A549 (cell line): ENCODE measurements at regions not wholly inside any gene's neighbourhood (a gene's known extent, or its start where the extent isn't known, plus 50 kb on each side); places are given as distances from the start of the nearest gene placed in this dataset.
A peak's percentile ranks its signal among the peaks of the same experiment; 100 is the strongest.
"Not testable (repeated sequence)": the region's sequence is repeated elsewhere in the genome, so short reads cannot be mapped to it uniquely, and the experiment has no call there.

Experiments used
- ATAC-seq, 2 experiments: fragments of 200-7000 bp in 1 of 2; fragments of >200 bp in 1 of 2; cut with Nextera tagmentation in 1 of 2; cut with Tn5 transposase in 1 of 2; 3 replicates each; pipeline versions ENCODE4 v1.8.0 to v1.9.1; 2018 to 2020; ENCODE audit warnings: mild to moderate bottlenecking in 1 of 2, moderate library complexity in 1 of 2
- CTCF ChIA-PET: fragments of 300-600 bp; sonication (Branson Sonifier 250); formaldehyde crosslinking; extraction: SDS; loops from one replicate; lab custom pipeline; 2021; ENCODE audit warnings: antibody characterized with exemption, inconsistent platforms; lab: Yijun Ruan, JAX
- POLR2A ChIA-PET: fragments of 350-600 bp; formaldehyde crosslinking; extraction: SDS; loops from one replicate; lab custom pipeline; 2021; ENCODE audit warnings: antibody characterized with exemption, inconsistent platforms; lab: Yijun Ruan, JAX
- DNase-seq, 2 experiments: peaks; one replicate each; pipeline versions ENCODE4 v3.0.0 to v3.0.0-alpha.2; 2011 to 2016; ENCODE audit warnings: low read depth in 1 of 2, low spot score in 1 of 2
- FAIRE-seq: peaks from 2 replicates; lab custom pipeline; 2011; peaks lifted over from hg19 to GRCh38; lab: Jason Lieb, UNC
- H3K27ac ChIP-seq, 2 experiments: fragments of >200 bp; sonication (Bioruptor Twin); formaldehyde crosslinking; 3 replicates each; pipeline ENCODE4 v1.5.1; 2016 to 2017
- H3K4me1 ChIP-seq: fragments of >200 bp; sonication (Bioruptor Twin); formaldehyde crosslinking; 3 replicates; pipeline ENCODE4 v1.6.1; 2016
- H3K4me2 ChIP-seq: fragments of >200 bp; sonication (Bioruptor Twin); formaldehyde crosslinking; 3 replicates; pipeline ENCODE4 v1.6.1; 2016
- H3K4me3 ChIP-seq: fragments of >200 bp; sonication (Bioruptor Twin); formaldehyde crosslinking; 3 replicates; pipeline ENCODE4 v1.5.1; 2016
- H3K9me3 ChIP-seq: fragments of >200 bp; sonication (Bioruptor Twin); formaldehyde crosslinking; 3 replicates; pipeline ENCODE4 v1.6.1; 2016
- EP300 ChIP-seq, 2 experiments: fragments of >200 bp; sonication (Bioruptor Twin); formaldehyde crosslinking; IDR thresholded peaks; 2 replicates in 1 of 2; 3 replicates in 1 of 2; pipeline ENCODE4 v1.6.1; 2016 to 2017
- ESRRA ChIP-seq: fragments of 150-350 bp; IDR thresholded peaks from 2 replicates; pipeline ENCODE4 v1.6.1; 2014; ENCODE audit warnings: mild to moderate bottlenecking, low read length, borderline replicate concordance
- FOSL2 ChIP-seq, 2 experiments: fragments of 450-650 bp in 1 of 2; fragments of >200 bp in 1 of 2; sonication (Bioruptor Twin) in 1 of 2; formaldehyde crosslinking; IDR thresholded peaks; 2 replicates each; pipeline versions ENCODE4 v1.5.0 to v1.6.1; 2016 to 2020; ENCODE audit warnings: mild to moderate bottlenecking in 1 of 2, moderate library complexity in 1 of 2
- GATA3 ChIP-seq: IDR thresholded peaks from 2 replicates; pipeline ENCODE4 v1.6.1; 2012; ENCODE audit warnings: borderline replicate concordance
- HOXA7 ChIP-seq: fragments of 250-450 bp; sonication (Bioruptor Pico); IDR thresholded peaks from 2 replicates; pipeline ENCODE4 v1.5.0; 2020; ENCODE audit warnings: mild to moderate bottlenecking, moderate library complexity
- HOXB5 ChIP-seq: fragments of 250-450 bp; sonication (Bioruptor Pico); IDR thresholded peaks from 2 replicates; pipeline ENCODE4 v1.5.0; 2020; ENCODE audit warnings: mild to moderate bottlenecking, moderate library complexity
- JUNB ChIP-seq: fragments of >200 bp; sonication (Bioruptor Twin); formaldehyde crosslinking; IDR thresholded peaks from 2 replicates; pipeline ENCODE4 v1.6.1; 2016
- KDM5A ChIP-seq: fragments of 200-600 bp; sonication (generic); IDR thresholded peaks from 2 replicates; pipeline ENCODE4 v1.6.1; 2016; ENCODE audit warnings: antibody characterized with exemption, mild to moderate bottlenecking
- RAD21 ChIP-seq, 2 experiments: fragments of >200 bp in 1 of 2; sonication (Bioruptor Twin) in 1 of 2; formaldehyde crosslinking in 1 of 2; IDR thresholded peaks in 1 of 2; conservative IDR thresholded peaks in 1 of 2; 2 replicates in 1 of 2; 3 replicates in 1 of 2; pipeline ENCODE4 v1.6.1; 2012 to 2018; ENCODE audit warnings: inconsistent platforms in 1 of 2
- SMC3 ChIP-seq: fragments of >200 bp; sonication (Bioruptor Twin); formaldehyde crosslinking; IDR thresholded peaks from 3 replicates; pipeline ENCODE4 v1.6.1; 2018; ENCODE audit warnings: inconsistent platforms
- WGBS: methylation state at CpG from one replicate; pipeline ENCODE4 v1.1.6; 2017; ENCODE audit errors: missing lambda C conversion rate; 5-methylcytosine and 5-hydroxymethylcytosine counted together
- TF ChIP-seq, protein P1 (sequence below): fragments of 250-450 bp; sonication (Bioruptor Pico); IDR thresholded peaks from 2 replicates; pipeline ENCODE4 v1.5.0; 2021; ENCODE audit warnings: mild to moderate bottlenecking, moderate library complexity, borderline replicate concordance
- TF ChIP-seq, protein P2 (sequence below): fragments of >200 bp; sonication (Bioruptor Twin); formaldehyde crosslinking; IDR thresholded peaks from 3 replicates; pipeline ENCODE4 v1.5.1; 2016
- TF ChIP-seq, protein P3 (sequence below): fragments of 200-600 bp; sonication (generic); IDR thresholded peaks from 2 replicates; pipeline ENCODE4 v1.6.1; 2016; ENCODE audit warnings: antibody characterized with exemption, mild to moderate bottlenecking, moderate library complexity

DNA sequence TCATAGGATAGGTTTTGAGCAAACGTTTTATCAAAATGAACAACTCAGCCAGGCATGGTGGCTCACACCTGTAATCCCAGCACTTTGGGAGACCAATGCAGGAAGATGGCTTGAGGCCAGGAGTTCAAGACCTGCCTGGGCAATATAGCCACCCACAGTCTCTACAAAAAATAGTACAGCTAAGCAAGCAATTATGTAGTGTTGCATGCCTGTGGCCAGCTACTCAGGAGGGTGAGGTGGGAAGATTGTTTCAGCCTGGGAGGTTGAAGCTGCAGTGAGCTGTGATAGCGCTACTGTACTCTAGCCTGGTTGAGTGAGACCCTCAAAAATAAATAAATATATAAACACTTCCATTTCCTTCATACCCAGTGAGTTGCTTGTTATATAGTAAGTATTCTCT lies 67.1 kb downstream of the LSMEM1 start (continued):
- TF ChIP-seq, protein P1, sequence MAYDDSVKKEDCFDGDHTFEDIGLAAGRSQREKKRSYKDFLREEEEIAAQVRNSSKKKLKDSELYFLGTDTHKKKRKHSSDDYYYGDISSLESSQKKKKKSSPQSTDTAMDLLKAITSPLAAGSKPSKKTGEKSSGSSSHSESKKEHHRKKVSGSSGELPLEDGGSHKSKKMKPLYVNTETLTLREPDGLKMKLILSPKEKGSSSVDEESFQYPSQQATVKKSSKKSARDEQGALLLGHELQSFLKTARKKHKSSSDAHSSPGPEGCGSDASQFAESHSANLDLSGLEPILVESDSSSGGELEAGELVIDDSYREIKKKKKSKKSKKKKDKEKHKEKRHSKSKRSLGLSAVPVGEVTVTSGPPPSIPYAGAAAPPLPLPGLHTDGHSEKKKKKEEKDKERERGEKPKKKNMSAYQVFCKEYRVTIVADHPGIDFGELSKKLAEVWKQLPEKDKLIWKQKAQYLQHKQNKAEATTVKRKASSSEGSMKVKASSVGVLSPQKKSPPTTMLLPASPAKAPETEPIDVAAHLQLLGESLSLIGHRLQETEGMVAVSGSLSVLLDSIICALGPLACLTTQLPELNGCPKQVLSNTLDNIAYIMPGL (CRISPR knock-in tag) = no peak
- TF ChIP-seq JUNB = no peak
- TF ChIP-seq, all 56 proteins: peak for 0

DNA sequence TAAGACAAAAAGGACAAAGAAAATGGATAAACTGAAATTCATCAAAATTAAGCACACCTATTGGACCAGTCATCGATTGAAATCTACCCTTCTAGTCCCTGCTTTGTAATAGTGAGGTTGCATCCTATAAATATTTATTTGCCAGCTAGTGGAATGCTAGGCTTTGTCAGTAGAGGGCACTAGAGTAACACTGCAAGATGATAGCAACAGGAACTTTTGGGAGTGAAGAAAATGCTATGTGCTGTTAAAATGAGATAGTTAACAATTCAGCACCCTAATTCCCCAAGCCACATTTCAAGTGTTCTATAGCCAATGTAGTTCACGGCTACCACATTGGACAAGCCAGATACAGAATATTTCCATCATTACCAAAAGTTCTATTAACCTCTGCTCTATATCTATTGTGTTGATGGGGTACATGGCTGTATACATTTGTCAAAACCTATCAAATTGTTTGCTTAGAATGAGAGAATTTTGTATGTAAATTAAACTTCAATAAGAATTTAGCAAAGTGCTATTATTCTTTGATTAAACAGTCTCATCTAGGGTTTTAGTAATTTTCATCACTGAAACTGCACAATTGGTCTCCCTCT lies 69.8 kb downstream of the LSMEM1 start:
- no peak for TF ChIP-seq FOSL2 (IDR thresholded peaks at IDR 0.05)
- TF ChIP-seq FOSL2 (CRISPR knock-in tag; IDR thresholded peaks at IDR 0.05) = no peak
- TF ChIP-seq SMC3 = peak; percentile 78
- TF ChIP-seq, protein P2, sequence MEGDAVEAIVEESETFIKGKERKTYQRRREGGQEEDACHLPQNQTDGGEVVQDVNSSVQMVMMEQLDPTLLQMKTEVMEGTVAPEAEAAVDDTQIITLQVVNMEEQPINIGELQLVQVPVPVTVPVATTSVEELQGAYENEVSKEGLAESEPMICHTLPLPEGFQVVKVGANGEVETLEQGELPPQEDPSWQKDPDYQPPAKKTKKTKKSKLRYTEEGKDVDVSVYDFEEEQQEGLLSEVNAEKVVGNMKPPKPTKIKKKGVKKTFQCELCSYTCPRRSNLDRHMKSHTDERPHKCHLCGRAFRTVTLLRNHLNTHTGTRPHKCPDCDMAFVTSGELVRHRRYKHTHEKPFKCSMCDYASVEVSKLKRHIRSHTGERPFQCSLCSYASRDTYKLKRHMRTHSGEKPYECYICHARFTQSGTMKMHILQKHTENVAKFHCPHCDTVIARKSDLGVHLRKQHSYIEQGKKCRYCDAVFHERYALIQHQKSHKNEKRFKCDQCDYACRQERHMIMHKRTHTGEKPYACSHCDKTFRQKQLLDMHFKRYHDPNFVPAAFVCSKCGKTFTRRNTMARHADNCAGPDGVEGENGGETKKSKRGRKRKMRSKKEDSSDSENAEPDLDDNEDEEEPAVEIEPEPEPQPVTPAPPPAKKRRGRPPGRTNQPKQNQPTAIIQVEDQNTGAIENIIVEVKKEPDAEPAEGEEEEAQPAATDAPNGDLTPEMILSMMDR = peak; percentile 93
- TF ChIP-seq RAD21 (conservative IDR thresholded peaks at IDR 0.05 in 1 of 2, IDR thresholded peaks at IDR 0.05 in 1 of 2) = peak; percentile 86 to 95
- peak; percentile 34 to 73 for DNase-seq
- ATAC-seq = peak; percentile 85 to 91; a peak in 5 of 6 replicates
- ChIA-PET POLR2A (no interaction called here), CTCF (interaction anchor here (0.6 to 2.8 kb wide), 26 partner anchors 8 to 1160 kb away, joined by 3 to 24 read pairs (median 3); no protein-coding TSS in a partner anchor)
- FAIRE-seq = peak; percentile 56
- WGBS = 2% methylated on average over 2 of the region's 2 CpGs
- no peak overlapping the region for H3K4me2 ChIP-seq
- no peaks in the 10 kb centered on the region for H3K9me3 ChIP-seq
- H3K27ac ChIP-seq = no peak overlapping the region
- H3K4me3 ChIP-seq = no peak overlapping the region
- H3K4me1 ChIP-seq = no peaks in the 10 kb centered on the region

DNA sequence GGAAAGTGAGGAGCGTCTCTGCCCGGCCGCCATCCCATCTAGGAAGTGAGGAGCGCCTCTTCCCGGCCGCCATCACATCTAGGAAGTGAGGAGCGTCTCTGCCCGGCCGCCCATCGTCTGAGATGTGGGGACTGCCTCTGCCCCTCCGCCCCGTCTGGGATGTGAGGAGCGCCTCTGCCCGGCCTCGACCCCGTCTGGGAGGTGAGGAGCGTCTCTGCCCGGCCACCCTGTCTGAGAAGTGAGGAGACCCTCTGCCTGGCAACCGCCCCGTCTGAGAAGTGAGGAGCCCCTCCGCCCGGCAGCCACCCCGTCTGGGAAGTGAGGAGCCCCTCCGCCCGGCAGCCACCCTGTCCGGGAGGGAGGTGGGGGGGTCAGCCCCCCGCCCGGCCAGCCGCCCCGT lies 70.7 kb downstream of the LSMEM1 start:
- H3K4me1 ChIP-seq, POLR2A ChIA-PET, H3K4me3 ChIP-seq, H3K27ac ChIP-seq, ATAC-seq, H3K4me2 ChIP-seq, H3K9me3 ChIP-seq, DNase-seq, FAIRE-seq: not testable (repeated sequence)
- CTCF ChIA-PET = interaction anchor here (0.9 to 2.8 kb wide), 6 partner anchors 13 to 870 kb away, joined by 3 to 24 read pairs (median 3); no protein-coding TSS in a partner anchor
- WGBS = 61% methylated on average over 7 of the region's 30 CpGs

DNA sequence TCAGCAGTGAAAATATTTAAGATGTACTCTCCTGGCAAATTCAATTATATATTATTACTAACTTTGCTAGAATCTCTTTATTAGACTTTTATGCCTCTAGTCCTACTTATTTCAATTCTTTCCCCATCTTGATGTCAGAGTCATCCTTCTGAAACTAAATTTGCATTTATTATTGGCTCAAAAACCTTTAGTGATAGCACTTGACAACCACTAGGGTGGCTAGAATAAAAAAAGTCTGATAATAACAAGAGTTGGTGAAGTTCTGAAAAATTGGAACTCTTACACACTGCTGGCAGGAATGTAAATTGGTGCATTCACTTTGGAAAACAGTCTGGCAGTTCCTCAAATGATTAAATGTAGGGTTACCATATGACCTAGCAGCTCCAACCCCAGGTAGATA lies 73.8 kb downstream of the LSMEM1 start:
- ChIA-PET POLR2A (no interaction called here), CTCF (interaction anchor here (3.1 kb wide), 1 partner anchor 344 kb away, joined by 9 read pairs; no protein-coding TSS in a partner anchor)
- Histone ChIP-seq H3K4me3 (no peak overlapping the region), H3K9me3 (no peaks in the 10 kb centered on the region), H3K27ac (no peak overlapping the region), H3K4me1 (no peaks in the 10 kb centered on the region), H3K4me2 (no peak overlapping the region)
- TF ChIP-seq KDM5A (no peak), ESRRA (no peak), EP300 (IDR thresholded peaks at IDR 0.05) (no peak)
- ATAC-seq (no peak), DNase-seq (no peak), FAIRE-seq (no peak)

DNA sequence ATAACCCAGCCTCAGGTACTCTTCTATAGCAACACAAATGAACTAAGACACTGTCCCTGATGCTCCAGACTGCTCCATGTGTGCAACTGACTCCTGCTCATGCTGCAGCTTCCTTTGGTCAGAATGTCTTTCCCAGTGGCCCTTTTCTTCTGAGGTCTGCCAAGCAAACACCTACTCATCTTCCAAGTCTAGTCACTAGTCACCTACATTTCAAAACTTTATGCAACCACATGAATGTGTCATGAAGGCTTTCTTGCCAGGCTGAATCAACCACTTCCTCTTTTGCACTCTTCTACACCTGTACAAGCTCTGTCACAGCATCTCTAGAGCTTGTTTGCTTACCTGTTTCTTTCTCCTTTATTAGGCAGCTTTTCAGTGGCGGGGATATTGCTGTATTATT lies 75.8 kb downstream of the LSMEM1 start:
- FAIRE-seq (no peak), DNase-seq (no peak), ATAC-seq (0 out of 6 replicates have a peak, but pooled peaks of 1 of the 2 experiments have one; percentile 9)
- POLR2A ChIA-PET = no interaction called here
- H3K4me2 ChIP-seq = no peak overlapping the region
- no peak overlapping the region for H3K27ac ChIP-seq
- WGBS = 6% methylated on average over 1 of the region's 1 CpG
- H3K4me1 ChIP-seq = no peaks in the 10 kb centered on the region
- H3K9me3 ChIP-seq = no peaks in the 10 kb centered on the region
- TF ChIP-seq HOXB5 (CRISPR knock-in tag) (no peak), GATA3 (no peak), SMC3 (no peak), JUNB (no peak), HOXA7 (no peak)
- TF ChIP-seq, protein P3, sequence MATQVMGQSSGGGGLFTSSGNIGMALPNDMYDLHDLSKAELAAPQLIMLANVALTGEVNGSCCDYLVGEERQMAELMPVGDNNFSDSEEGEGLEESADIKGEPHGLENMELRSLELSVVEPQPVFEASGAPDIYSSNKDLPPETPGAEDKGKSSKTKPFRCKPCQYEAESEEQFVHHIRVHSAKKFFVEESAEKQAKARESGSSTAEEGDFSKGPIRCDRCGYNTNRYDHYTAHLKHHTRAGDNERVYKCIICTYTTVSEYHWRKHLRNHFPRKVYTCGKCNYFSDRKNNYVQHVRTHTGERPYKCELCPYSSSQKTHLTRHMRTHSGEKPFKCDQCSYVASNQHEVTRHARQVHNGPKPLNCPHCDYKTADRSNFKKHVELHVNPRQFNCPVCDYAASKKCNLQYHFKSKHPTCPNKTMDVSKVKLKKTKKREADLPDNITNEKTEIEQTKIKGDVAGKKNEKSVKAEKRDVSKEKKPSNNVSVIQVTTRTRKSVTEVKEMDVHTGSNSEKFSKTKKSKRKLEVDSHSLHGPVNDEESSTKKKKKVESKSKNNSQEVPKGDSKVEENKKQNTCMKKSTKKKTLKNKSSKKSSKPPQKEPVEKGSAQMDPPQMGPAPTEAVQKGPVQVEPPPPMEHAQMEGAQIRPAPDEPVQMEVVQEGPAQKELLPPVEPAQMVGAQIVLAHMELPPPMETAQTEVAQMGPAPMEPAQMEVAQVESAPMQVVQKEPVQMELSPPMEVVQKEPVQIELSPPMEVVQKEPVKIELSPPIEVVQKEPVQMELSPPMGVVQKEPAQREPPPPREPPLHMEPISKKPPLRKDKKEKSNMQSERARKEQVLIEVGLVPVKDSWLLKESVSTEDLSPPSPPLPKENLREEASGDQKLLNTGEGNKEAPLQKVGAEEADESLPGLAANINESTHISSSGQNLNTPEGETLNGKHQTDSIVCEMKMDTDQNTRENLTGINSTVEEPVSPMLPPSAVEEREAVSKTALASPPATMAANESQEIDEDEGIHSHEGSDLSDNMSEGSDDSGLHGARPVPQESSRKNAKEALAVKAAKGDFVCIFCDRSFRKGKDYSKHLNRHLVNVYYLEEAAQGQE = no peak
- no peak overlapping the region for H3K4me3 ChIP-seq
- CTCF ChIA-PET = interaction anchor here (2.2 to 3.1 kb wide), 2 partner anchors 342 to 865 kb away, joined by 8 to 9 read pairs; no protein-coding TSS in a partner anchor
